CD4-positive, alpha-beta T cell treated with Interleukin-17A for 1 hour (primary cell): ENCODE measurements at regions not wholly inside any gene's neighbourhood (a gene's known extent, or its start where the extent isn't known, plus 50 kb on each side); places are given as distances from the start of the nearest gene placed in this dataset.
"Not testable (repeated sequence)": the region's sequence is repeated elsewhere in the genome, so short reads cannot be mapped to it uniquely, and the experiment has no call there.

Experiments
- DNase-seq: peaks from one replicate; pipeline ENCODE4 v3.0.0-alpha.2; 2020

- DNase-seq = no peak
Observed at GRCh38 chr12:27133022-27133590, 50.7 kb upstream of the C12orf71 start.

GRCh38 chr12:27140478-27140969 is 58.1 kb upstream of the C12orf71 start:
- no peak for DNase-seq

GRCh38 chr12:27142101-27142721 is 59.8 kb upstream of the C12orf71 start:
- peak; percentile 55 for DNase-seq

- DNase-seq = peak; percentile 3
Observed at GRCh38 chr12:27143256-27144069, 61.1 kb upstream of the C12orf71 start.

GRCh38 chr12:27145725-27146124 is 63.3 kb upstream of the C12orf71 start:
- not testable (repeated sequence) for DNase-seq

GRCh38 chr12:27148373-27148772 is 66.0 kb upstream of the C12orf71 start:
- DNase-seq = no peak

- DNase-seq = no peak
Observed at GRCh38 chr12:27148791-27149190, 66.4 kb upstream of the C12orf71 start.

- DNase-seq = no peak
Observed at GRCh38 chr12:27151479-27151878, 69.1 kb upstream of the C12orf71 start.

GRCh38 chr12:27158297-27158696 is 75.9 kb upstream of the C12orf71 start:
- no peak for DNase-seq

GRCh38 chr12:27161458-27162228 is 79.3 kb upstream of the C12orf71 start:
- no peak for DNase-seq

- no peak for DNase-seq
Observed at GRCh38 chr12:27162229-27162537, 79.8 kb upstream of the C12orf71 start.

GRCh38 chr12:27163048-27163715 is 80.8 kb upstream of the C12orf71 start:
- no peak for DNase-seq

GRCh38 chr12:27163894-27164293 is 80.2 kb upstream of the STK38L start:
- no peak for DNase-seq

GRCh38 chr12:27164330-27165040 is 79.6 kb upstream of the STK38L start:
- no peak for DNase-seq

GRCh38 chr12:27165958-27166357 is 78.1 kb upstream of the STK38L start:
- not testable (repeated sequence) for DNase-seq

- not testable (repeated sequence) for DNase-seq
Observed at GRCh38 chr12:27171494-27171893, 72.6 kb upstream of the STK38L start.

- DNase-seq = no peak
Observed at GRCh38 chr12:27176765-27177164, 67.3 kb upstream of the STK38L start.

GRCh38 chr12:27177706-27178105 is 66.4 kb upstream of the STK38L start:
- no peak for DNase-seq

GRCh38 chr12:27178255-27178654 is 65.8 kb upstream of the STK38L start:
- no peak for DNase-seq

GRCh38 chr12:27178723-27179399 is 65.2 kb upstream of the STK38L start:
- DNase-seq = no peak
